K562 (cell line): ENCODE measurements at regions not wholly inside any gene's neighbourhood (a gene's known extent, or its start where the extent isn't known, plus 50 kb on each side); places are given as distances from the start of the nearest gene placed in this dataset.

Experiments
- ATAC-seq: fragments of 200-7000 bp; cut with Tn5 transposase; 3 replicates; pipeline ENCODE4 v1.9.1; 2020; ENCODE audit warnings: moderate library complexity
- BruUV-seq: library from RNA; stranded (reverse); fragments of 400-500 nt; replicated peaks from 2 replicates; lab custom pipeline; 2021; lab: Mats Ljungman, UMichigan
- CTCF ChIA-PET: fragments of 300-600 bp; formaldehyde crosslinking; extraction: SDS; loops from one replicate; lab custom pipeline; 2021; ENCODE audit warnings: low intra/inter-chr PET ratio; lab: Yijun Ruan, JAX
- POLR2A ChIA-PET: fragments of 300-600, 350-650 bp; sonication (Branson Sonifier 250); formaldehyde crosslinking; extraction: SDS; loops from one replicate; lab custom pipeline; 2021; ENCODE audit warnings: antibody characterized with exemption, inconsistent platforms; lab: Yijun Ruan, JAX
- DNase-seq, 4 experiments: peaks; one replicate each; pipeline versions ENCODE4 v3.0.0 to v3.0.0-alpha.2; 2011 to 2018; ENCODE audit warnings: low spot score in 3 of 4, mixed read lengths in 3 of 4; ENCODE audit errors: extremely low read depth in 1 of 4
- FAIRE-seq: peaks from 2 replicates; lab custom pipeline; 2011; peaks lifted over from hg19 to GRCh38; lab: Jason Lieb, UNC
- H2AFZ ChIP-seq: 2 replicates; pipeline ENCODE4 v1.6.0; 2011; ENCODE audit warnings: low read depth, low read length, control low read depth, inconsistent platforms
- H3K27ac ChIP-seq: fragments of 200-600 bp; 3 replicates; pipeline ENCODE4 v1.8.0; 2011; ENCODE audit warnings: low read depth, mild to moderate bottlenecking, control low read depth, inconsistent platforms, low read length, moderate library complexity, mixed read lengths; ENCODE audit errors: extremely low read depth
- H3K27me3 ChIP-seq, 2 experiments: fragments of 300-600 bp in 1 of 2; 2 replicates in 1 of 2; 3 replicates in 1 of 2; pipeline versions ENCODE4 v1.6.0 to v1.8.0; 2011; ENCODE audit warnings: inconsistent platforms in 2 of 2, low read length in 2 of 2, mild to moderate bottlenecking in 1 of 2, mixed read lengths in 1 of 2, moderate library complexity in 1 of 2; ENCODE audit not compliant: control insufficient read depth in 2 of 2, insufficient read depth in 2 of 2
- H3K36me3 ChIP-seq: fragments of 300-600 bp; 3 replicates; pipeline ENCODE4 v1.8.0; 2011; ENCODE audit warnings: mild to moderate bottlenecking, low read length, inconsistent platforms; ENCODE audit not compliant: control insufficient read depth, insufficient read depth
- H3K4me1 ChIP-seq, 2 experiments: fragments of 200-600 bp in 1 of 2; replicated peaks in 1 of 2; 2 replicates in 1 of 2; 3 replicates in 1 of 2; pipeline versions ENCODE4 v1.5.1 to v1.8.0; 2011; ENCODE audit warnings: inconsistent platforms in 2 of 2, low read length in 2 of 2, mild to moderate bottlenecking in 1 of 2, mixed read lengths in 1 of 2, moderate library complexity in 1 of 2; ENCODE audit not compliant: control insufficient read depth in 2 of 2, insufficient read depth in 2 of 2
- H3K4me2 ChIP-seq: 2 replicates; pipeline ENCODE4 v1.6.1; 2011; ENCODE audit warnings: low read length, control low read depth, inconsistent platforms, mixed read lengths; ENCODE audit not compliant: insufficient read depth
- H3K4me3 ChIP-seq: fragments of 200-600 bp; sonication (generic), shearing (Covaris generic); 2 replicates; pipeline ENCODE4 v1.5.1; 2016; ENCODE audit warnings: control low read depth, inconsistent platforms
- H3K79me2 ChIP-seq: fragments of 200-600 bp; 3 replicates; pipeline ENCODE4 v1.8.0; 2011; ENCODE audit warnings: low read length, inconsistent platforms; ENCODE audit not compliant: control insufficient read depth, insufficient read depth
- H3K9ac ChIP-seq, 2 experiments: 2 replicates each; pipeline versions ENCODE4 v1.6.0 to v1.6.1; 2011; ENCODE audit warnings: low read depth in 2 of 2, low read length in 2 of 2, control low read depth in 1 of 2, inconsistent platforms in 1 of 2, mild to moderate bottlenecking in 1 of 2, mixed read lengths in 1 of 2; ENCODE audit not compliant: insufficient read depth in 1 of 2
- H3K9me1 ChIP-seq: one replicate; pipeline ENCODE4 v1.6.0; 2011; ENCODE audit warnings: inconsistent platforms, mild to moderate bottlenecking, low read length, moderate library complexity; ENCODE audit not compliant: control insufficient read depth, insufficient read depth
- H3K9me3 ChIP-seq: replicated peaks from 2 replicates; pipeline ENCODE4 v1.5.1; 2011; ENCODE audit warnings: low read depth, low read length, inconsistent platforms; ENCODE audit not compliant: control insufficient read depth, insufficient read depth
- H4K20me1 ChIP-seq: replicated peaks from 2 replicates; pipeline ENCODE4 v1.6.1; 2011; ENCODE audit warnings: low read length, inconsistent platforms, mixed read lengths; ENCODE audit not compliant: control insufficient read depth, insufficient read depth
- CSDE1 ChIP-seq, 2 experiments: fragments of 450-650 bp; IDR thresholded peaks; 2 replicates each; pipeline ENCODE4 v1.6.1; 2016; ENCODE audit warnings: mild to moderate bottlenecking in 1 of 2
- DACH1 ChIP-seq: fragments of 450-650 bp; IDR thresholded peaks from 2 replicates; pipeline ENCODE4 v1.6.1; 2018; ENCODE audit not compliant: partially characterized antibody
- EZH2 ChIP-seq: IDR thresholded peaks from 2 replicates; pipeline ENCODE4 v1.6.1; 2012; ENCODE audit warnings: low read depth, mild to moderate bottlenecking, inconsistent platforms, low read length, borderline replicate concordance
- FUS ChIP-seq: fragments of 200-400 bp; formaldehyde crosslinking; optimal IDR thresholded peaks from 2 replicates; pipeline ENCODE3; 2017; ENCODE audit warnings: low read depth, low read length
- RREB1 ChIP-seq: fragments of 250-450 bp; sonication (Bioruptor Pico); IDR thresholded peaks from 2 replicates; pipeline ENCODE4 v1.4.0; 2020
- SAFB ChIP-seq: fragments of 200-400 bp; formaldehyde crosslinking; IDR thresholded peaks from 2 replicates; pipeline ENCODE4 v1.6.1; 2017; ENCODE audit warnings: low read depth, low read length, borderline replicate concordance
- SMARCA4 ChIP-seq: fragments of 450-650 bp; IDR thresholded peaks from 2 replicates; pipeline ENCODE4 v1.6.1; 2016
- WGBS: fragments of 100-300 bp; shearing (Covaris generic); methylation state at CpG from one replicate; pipeline ENCODE4 v1.1.6; 2016; ENCODE audit warnings: low coverage, mixed read lengths; ENCODE audit not compliant: insufficient coverage; ENCODE audit errors: missing lambda C conversion rate; 5-methylcytosine and 5-hydroxymethylcytosine counted together
- in situ Hi-C: fragments of 300-500 bp; cut with MboI; formaldehyde crosslinking; loops from 4 replicates; pipeline ENCODE4 v1.15.0; 2018; ENCODE audit warnings: inconsistent platforms, mixed read lengths
- intact Hi-C: fragments of 100-400 bp; cut with micrococcal nuclease; formaldehyde crosslinking; loops from 2 replicates; pipeline ENCODE4 v1.14.2; 2022
- TF ChIP-seq, protein P1 (sequence below): sonication (generic); formaldehyde crosslinking; IDR thresholded peaks from 2 replicates; pipeline ENCODE4 v1.8.1; 2023; ENCODE audit warnings: mild to moderate bottlenecking, missing genetic modification reagents
- TF ChIP-seq, protein P2 (sequence below): fragments of 450-650 bp; IDR thresholded peaks from 2 replicates; pipeline ENCODE4 v1.6.1; 2016; ENCODE audit warnings: mild to moderate bottlenecking

DNA sequence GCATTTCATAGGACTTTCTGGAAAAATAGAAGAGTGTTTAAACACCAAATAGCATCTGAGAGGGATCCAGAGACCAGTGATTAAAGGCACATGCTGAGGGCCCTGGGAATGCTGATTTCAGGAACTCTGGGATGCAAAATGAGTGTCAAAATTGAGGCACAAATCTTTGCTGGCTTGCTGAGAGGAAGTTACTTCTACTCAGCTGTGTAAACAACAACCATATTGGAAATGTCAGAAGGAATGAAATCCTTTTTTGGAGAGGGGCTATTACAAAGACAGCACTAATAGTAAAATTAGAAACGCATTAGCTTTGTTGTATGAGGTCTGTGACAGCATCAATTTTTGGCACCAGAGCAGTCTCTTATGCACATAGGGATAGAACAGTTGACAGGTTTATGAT, 267.8 kb upstream of the RAG2 start (continued):
- TF ChIP-seq RREB1 (CRISPR knock-in tag) (no peak), FUS (no peak), EZH2 (no peak)
- TF ChIP-seq, all 486 proteins: peak for 0

- ChIA-PET CTCF (no interaction called here), POLR2A (no interaction called here)
- Histone ChIP-seq H3K27ac (no peak overlapping the region), H3K4me2 (no peak overlapping the region), H3K9ac (no peak overlapping the region), H3K4me1 (no peaks in the 10 kb centered on the region), H3K36me3 (no peaks in the 10 kb centered on the region), H3K27me3 (no peaks in the 10 kb centered on the region), H3K79me2 (no peaks in the 10 kb centered on the region), H4K20me1 (no peaks in the 10 kb centered on the region), H3K4me3 (no peak overlapping the region), H2AFZ (no peak overlapping the region), H3K9me3 (no peaks in the 10 kb centered on the region; the same call in 1 of the 2 replicates), H3K9me1 (no peaks in the 10 kb centered on the region)
- intact Hi-C loops (no loop called here), in situ Hi-C loops (no loop called here)
- 0% methylated on average over 3 of the region's 4 CpGs for WGBS
- ATAC-seq (no peak), DNase-seq (no peak), FAIRE-seq (no peak)
- no TSS peak for BruUV-seq
- TF ChIP-seq CSDE1 (IDR thresholded peaks at IDR 0.05): no peak
- TF ChIP-seq, protein P1, sequence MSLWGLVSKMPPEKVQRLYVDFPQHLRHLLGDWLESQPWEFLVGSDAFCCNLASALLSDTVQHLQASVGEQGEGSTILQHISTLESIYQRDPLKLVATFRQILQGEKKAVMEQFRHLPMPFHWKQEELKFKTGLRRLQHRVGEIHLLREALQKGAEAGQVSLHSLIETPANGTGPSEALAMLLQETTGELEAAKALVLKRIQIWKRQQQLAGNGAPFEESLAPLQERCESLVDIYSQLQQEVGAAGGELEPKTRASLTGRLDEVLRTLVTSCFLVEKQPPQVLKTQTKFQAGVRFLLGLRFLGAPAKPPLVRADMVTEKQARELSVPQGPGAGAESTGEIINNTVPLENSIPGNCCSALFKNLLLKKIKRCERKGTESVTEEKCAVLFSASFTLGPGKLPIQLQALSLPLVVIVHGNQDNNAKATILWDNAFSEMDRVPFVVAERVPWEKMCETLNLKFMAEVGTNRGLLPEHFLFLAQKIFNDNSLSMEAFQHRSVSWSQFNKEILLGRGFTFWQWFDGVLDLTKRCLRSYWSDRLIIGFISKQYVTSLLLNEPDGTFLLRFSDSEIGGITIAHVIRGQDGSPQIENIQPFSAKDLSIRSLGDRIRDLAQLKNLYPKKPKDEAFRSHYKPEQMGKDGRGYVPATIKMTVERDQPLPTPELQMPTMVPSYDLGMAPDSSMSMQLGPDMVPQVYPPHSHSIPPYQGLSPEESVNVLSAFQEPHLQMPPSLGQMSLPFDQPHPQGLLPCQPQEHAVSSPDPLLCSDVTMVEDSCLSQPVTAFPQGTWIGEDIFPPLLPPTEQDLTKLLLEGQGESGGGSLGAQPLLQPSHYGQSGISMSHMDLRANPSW (CRISPR knock-in tag): no peak
- TF ChIP-seq SAFB: no peak
- TF ChIP-seq, protein P2, sequence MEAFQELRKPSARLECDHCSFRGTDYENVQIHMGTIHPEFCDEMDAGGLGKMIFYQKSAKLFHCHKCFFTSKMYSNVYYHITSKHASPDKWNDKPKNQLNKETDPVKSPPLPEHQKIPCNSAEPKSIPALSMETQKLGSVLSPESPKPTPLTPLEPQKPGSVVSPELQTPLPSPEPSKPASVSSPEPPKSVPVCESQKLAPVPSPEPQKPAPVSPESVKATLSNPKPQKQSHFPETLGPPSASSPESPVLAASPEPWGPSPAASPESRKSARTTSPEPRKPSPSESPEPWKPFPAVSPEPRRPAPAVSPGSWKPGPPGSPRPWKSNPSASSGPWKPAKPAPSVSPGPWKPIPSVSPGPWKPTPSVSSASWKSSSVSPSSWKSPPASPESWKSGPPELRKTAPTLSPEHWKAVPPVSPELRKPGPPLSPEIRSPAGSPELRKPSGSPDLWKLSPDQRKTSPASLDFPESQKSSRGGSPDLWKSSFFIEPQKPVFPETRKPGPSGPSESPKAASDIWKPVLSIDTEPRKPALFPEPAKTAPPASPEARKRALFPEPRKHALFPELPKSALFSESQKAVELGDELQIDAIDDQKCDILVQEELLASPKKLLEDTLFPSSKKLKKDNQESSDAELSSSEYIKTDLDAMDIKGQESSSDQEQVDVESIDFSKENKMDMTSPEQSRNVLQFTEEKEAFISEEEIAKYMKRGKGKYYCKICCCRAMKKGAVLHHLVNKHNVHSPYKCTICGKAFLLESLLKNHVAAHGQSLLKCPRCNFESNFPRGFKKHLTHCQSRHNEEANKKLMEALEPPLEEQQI: no peak
- no peak for TF ChIP-seq DACH1
- no peak for TF ChIP-seq SMARCA4
Observed at GRCh38 chr11:36854875-36855274, 256.8 kb upstream of the RAG2 start.
